ENCODE measurements at regions not wholly inside any gene's neighbourhood (a gene's known extent, or its start where the extent isn't known, plus 50 kb on each side); places are given as distances from the start of the nearest gene placed in this dataset.

DNA sequence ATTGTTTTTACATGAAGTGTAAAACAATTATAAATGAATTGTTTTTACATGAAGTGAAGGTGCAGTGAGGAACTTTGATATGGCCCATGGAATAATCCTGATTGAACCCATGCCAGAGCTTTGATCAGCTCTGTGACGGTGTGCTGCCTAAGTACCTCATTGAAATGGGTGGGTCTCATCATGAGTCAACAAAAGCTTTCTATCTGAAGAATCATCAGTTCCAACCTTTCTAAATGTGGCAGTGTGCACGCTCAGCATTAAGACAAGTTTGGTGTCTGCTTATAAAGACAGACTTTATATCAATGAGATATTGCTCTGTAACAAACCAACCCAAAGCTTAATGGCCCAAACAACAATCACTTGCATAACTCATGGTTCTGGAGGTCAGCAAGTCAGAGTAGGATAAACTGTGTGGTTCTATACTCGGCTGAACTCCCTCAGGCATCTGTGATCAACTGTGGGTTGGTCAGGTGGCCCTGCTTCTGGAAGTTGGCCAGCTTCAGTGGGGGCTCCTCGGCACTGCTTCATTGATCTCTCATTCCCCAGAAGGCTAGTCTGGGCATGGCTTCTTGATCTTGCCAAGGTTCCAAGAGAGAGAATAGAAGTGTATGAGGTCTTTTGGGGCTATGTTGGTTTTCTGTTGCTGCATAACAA lies 258.0 kb downstream of the LTN1 start:
- DNase-seq (ENCODE audit: low read depth), result no peak
- TF ChIP-seq, protein P1, sequence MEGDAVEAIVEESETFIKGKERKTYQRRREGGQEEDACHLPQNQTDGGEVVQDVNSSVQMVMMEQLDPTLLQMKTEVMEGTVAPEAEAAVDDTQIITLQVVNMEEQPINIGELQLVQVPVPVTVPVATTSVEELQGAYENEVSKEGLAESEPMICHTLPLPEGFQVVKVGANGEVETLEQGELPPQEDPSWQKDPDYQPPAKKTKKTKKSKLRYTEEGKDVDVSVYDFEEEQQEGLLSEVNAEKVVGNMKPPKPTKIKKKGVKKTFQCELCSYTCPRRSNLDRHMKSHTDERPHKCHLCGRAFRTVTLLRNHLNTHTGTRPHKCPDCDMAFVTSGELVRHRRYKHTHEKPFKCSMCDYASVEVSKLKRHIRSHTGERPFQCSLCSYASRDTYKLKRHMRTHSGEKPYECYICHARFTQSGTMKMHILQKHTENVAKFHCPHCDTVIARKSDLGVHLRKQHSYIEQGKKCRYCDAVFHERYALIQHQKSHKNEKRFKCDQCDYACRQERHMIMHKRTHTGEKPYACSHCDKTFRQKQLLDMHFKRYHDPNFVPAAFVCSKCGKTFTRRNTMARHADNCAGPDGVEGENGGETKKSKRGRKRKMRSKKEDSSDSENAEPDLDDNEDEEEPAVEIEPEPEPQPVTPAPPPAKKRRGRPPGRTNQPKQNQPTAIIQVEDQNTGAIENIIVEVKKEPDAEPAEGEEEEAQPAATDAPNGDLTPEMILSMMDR (IDR thresholded peaks at IDR 0.05; ENCODE audit: low read depth, low read length), result no peak
- TF ChIP-seq MYC (IDR thresholded peaks at IDR 0.05; ENCODE audit: low read depth, low read length) (no peak), POLR2A (IDR thresholded peaks at IDR 0.05; ENCODE audit: extremely low read depth, insufficient read length) (no peak)
- TF ChIP-seq, protein P2, sequence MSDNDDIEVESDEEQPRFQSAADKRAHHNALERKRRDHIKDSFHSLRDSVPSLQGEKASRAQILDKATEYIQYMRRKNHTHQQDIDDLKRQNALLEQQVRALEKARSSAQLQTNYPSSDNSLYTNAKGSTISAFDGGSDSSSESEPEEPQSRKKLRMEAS (IDR thresholded peaks at IDR 0.05; ENCODE audit: low read depth, low read length), result no peak
- H3K4me3 ChIP-seq (ENCODE audit: low read depth, low read length), result no peak overlapping the region

DNA sequence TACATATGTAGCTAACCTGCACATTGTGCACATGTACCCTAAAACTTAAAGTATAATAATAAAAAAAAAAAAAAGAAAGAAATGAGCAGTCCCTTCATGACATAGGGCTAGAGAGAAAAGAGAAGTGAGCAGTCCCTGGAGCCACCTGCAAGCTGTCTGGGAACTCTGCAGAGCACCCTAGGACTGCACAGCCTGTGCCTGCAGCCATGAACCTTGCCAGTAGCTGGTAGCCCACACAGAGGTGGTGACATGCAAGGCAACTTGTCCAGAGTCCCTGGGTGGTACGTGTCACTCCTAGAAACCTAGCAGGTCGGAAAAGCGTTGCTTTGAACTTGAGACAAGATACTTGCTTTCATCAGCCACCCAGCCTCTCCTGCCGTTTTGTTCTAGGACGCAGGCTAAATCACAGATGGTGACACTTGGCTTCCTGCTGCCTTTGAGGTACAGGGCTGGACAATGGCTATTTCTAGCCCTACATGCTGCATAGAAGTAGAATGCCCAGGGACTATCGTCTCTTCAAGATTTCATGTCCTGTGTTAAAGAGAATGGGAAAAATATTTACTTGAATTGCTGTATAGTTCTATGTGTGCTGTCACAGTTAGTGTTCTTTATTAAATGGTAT lies 260.9 kb downstream of the LTN1 start:
- no peak for DNase-seq (ENCODE audit: low read depth)
- TF ChIP-seq, protein P1 (IDR thresholded peaks at IDR 0.05; ENCODE audit: low read depth, low read length), result no peak
- TF ChIP-seq, protein P2 (IDR thresholded peaks at IDR 0.05; ENCODE audit: low read depth, low read length), result no peak
- TF ChIP-seq POLR2A (IDR thresholded peaks at IDR 0.05; ENCODE audit: extremely low read depth, insufficient read length), result no peak
- TF ChIP-seq MYC (IDR thresholded peaks at IDR 0.05; ENCODE audit: low read depth, low read length), result no peak

DNA sequence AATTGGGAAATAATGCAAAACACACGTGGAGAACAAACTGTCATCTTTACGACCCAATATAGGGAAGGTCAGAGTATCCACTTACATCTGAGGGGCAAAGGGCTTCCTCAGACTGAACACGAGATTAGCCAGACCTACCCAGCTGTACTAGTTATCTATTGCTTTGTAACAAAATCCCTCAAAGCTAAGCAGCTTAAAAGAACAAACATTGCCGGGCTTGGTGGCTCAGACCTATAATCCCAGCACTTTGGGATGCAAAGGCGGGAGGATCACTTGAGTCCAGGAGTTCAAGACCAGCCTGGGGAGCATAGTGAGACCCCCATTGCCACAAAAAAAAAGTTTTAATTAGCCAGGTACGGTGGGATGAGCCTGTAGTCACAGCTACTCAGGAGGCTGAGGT lies 262.8 kb downstream of the LTN1 start:
- DNase-seq (ENCODE audit: low read depth), result no peak
- no peak overlapping the region for H3K4me3 ChIP-seq (ENCODE audit: low read depth, low read length)
- TF ChIP-seq POLR2A (IDR thresholded peaks at IDR 0.05; ENCODE audit: extremely low read depth, insufficient read length) (no peak), MYC (IDR thresholded peaks at IDR 0.05; ENCODE audit: low read depth, low read length) (no peak)
- TF ChIP-seq, protein P2 (IDR thresholded peaks at IDR 0.05; ENCODE audit: low read depth, low read length), result no peak
- TF ChIP-seq, protein P1 (IDR thresholded peaks at IDR 0.05; ENCODE audit: low read depth, low read length), result no peak

More for the DNA sequence above, 260.9 kb downstream of the LTN1 start:
- H3K4me3 ChIP-seq (ENCODE audit: low read depth, low read length), result no peak overlapping the region

DNA sequence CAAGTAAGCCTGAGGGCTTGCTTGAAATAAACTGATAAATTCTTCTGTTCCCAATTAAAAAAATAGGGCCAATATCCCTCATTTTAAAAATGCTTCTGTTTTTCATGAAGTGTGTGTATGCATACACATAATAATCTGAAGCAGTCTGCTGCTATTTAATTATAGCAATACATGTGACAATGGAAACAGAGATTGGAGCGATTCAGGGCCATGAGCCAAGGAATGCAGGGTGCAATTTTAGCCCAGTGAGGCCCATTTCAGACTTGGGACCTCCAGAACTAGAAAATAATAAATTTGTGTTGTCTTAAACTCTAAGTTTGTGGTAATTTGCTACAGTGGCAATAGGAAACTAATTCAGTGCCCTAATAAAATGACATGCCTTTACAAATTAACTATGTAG lies 264.9 kb downstream of the LTN1 start:
- TF ChIP-seq, protein P1 (IDR thresholded peaks at IDR 0.05; ENCODE audit: low read depth, low read length), result no peak
- TF ChIP-seq MYC (IDR thresholded peaks at IDR 0.05; ENCODE audit: low read depth, low read length), result no peak
- TF ChIP-seq, protein P2 (IDR thresholded peaks at IDR 0.05; ENCODE audit: low read depth, low read length), result no peak
- TF ChIP-seq POLR2A (IDR thresholded peaks at IDR 0.05; ENCODE audit: extremely low read depth, insufficient read length), result no peak
- no peak for DNase-seq (ENCODE audit: low read depth)
- H3K4me3 ChIP-seq (ENCODE audit: low read depth, low read length), result no peak overlapping the region

GRCh38 chr21:28725396-28725795 lies 267.3 kb downstream of the LTN1 start:
- TF ChIP-seq, protein P2 (IDR thresholded peaks at IDR 0.05; ENCODE audit: low read depth, low read length), result no peak
- TF ChIP-seq MYC (IDR thresholded peaks at IDR 0.05; ENCODE audit: low read depth, low read length) (no peak), POLR2A (IDR thresholded peaks at IDR 0.05; ENCODE audit: extremely low read depth, insufficient read length) (no peak)
- TF ChIP-seq, protein P1 (IDR thresholded peaks at IDR 0.05; ENCODE audit: low read depth, low read length), result no peak
- no peak overlapping the region for H3K4me3 ChIP-seq (ENCODE audit: low read depth, low read length)
- no peak for DNase-seq (ENCODE audit: low read depth)

All from NB4 (cell line).